Globus pallidus (tissue), 1 donor: ENCODE measurements at regions not wholly inside any gene's neighbourhood (a gene's known extent, or its start where the extent isn't known, plus 50 kb on each side); places are given as distances from the start of the nearest gene placed in this dataset.

Experiments
- DNase-seq: peaks from one replicate; pipeline ENCODE4 v3.0.0-alpha.2; 2015; ENCODE audit warnings: low spot score

- no peak for DNase-seq
Measured at GRCh38 chr22:48478529-48479265, 1349.0 kb downstream of the BRD1 start.

- DNase-seq, result no peak
Measured at GRCh38 chr22:48478124-48478523, 1349.5 kb downstream of the BRD1 start.

DNA sequence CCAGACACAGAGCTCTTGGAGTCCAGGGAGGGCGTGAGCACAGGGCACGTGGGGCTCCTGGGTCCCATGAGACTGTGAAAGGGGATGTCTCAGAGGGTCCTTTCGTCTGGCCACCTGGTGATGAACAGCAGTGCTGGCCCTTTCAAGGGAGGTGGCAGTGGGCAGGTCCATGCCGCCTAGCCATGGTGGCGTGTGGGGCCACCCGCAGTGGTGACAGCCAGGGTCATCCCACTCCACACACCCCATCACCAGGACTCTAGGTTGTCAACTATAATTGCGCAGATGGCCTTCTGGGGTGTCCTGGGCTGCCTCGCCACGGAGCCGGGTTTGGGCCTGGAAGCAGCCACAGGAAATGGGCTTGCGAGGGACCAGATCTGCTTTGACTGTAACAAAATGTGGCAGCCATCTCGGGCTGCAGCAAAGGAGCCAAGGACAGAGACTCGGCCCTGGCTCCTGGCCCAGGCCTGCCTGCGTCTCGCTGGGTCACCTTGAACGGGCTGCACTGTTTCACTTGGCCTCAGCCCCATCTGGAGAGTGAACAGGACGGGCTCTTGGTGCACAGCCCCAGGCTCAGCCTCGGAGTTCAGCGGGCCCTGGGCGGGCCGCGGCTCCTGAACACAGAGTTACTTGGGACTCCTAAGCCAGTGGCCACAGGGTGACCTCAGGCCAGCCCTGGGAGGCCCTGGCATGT is 1350.5 kb downstream of the BRD1 start:
- peak; percentile 54 for DNase-seq

GRCh38 chr22:48476577-48476976 is 1351.1 kb downstream of the BRD1 start:
- DNase-seq, result no peak

DNA sequence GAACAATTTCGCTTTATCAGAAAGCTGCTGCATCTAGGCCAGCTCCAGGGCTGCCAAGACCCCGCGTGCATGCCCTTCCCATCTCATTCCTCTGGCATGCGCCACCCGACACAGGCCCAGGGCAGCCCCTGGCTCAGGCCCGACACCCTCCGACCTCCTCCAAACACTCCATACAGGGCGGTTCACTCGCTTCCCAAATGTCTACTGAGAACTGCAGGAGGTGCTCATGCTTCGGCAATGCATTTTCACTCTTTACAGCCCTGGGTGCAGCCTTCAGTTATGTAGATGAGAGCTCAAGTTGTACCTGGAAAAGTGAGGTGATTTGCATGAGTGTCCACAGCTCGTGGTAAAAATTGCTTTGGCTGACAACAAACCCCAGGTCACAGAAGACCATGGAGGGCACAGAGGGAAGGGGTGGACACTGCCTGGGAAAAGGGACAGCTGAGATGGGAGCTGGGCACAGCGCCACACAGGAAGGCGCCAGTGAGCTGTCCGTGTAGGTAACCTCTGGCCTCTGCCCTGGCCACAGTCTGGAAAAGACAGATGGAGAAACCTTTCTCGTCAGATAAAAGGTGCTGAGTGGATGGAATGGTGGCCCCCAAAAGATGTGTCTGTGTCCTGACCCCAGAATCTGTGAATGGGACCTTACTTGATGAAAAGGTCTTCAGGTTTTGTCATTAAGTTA is 1351.9 kb downstream of the BRD1 start:
- DNase-seq, result no peak

DNA sequence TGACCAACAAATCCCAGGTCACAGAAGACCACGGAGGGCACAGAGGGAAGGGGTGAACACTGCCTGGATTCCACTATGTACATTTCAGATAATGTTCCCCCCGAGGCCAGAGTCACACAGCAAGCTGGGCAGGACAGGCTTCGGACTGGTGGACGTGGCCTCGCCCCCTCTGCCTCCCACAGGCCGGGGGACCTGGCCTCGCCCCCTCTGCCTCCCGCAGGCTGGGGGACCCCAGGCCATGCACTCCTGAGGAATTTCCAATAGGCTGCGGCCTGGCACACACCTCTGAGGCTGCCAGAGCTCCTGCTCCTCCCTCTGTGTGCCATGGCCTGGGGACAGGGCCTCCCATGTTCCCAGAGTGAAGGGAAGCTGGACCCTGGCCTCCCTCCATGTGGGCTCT is 1352.8 kb downstream of the BRD1 start:
- DNase-seq, result no peak

DNA sequence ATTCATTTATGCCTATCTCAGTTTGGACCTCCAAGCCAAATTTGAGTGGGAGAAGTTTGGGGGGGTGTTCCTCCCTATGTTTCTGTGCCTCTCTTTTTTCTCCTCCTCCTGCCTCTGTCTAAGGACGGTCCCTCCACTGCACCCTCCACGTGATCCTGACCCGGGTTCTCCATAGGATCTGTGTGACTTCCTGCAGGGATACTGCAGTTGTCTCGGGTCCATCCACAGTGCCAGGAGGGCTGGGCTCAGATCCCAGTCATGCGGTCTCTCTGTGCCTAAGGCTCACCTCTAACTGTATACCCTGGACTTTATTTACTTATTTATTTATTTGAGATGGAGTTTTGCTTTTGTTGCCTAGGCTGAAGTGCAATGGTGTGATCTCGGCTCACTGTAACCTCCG is 1354.5 kb downstream of the BRD1 start:
- DNase-seq, result no peak

DNA sequence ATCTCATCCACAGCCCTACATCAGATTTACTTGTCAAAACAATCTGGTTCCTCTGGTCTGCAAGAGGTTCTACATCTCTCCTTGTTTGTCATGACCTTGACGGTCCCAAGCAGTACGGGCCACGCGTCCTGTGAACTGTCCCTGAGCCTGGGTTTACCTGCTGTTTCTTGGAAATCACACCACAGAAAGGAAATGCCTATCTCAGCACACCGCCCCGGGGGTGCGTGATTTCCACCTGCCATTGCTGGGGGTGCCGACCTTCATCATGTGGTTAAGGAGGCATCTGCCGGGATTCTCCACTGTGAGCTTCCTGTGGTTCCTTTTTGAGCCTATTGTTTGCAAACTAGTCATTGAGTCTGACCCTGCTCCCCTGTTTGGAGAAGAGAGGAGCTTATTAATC is 1363.4 kb downstream of the BRD1 start:
- DNase-seq, result no peak

DNA sequence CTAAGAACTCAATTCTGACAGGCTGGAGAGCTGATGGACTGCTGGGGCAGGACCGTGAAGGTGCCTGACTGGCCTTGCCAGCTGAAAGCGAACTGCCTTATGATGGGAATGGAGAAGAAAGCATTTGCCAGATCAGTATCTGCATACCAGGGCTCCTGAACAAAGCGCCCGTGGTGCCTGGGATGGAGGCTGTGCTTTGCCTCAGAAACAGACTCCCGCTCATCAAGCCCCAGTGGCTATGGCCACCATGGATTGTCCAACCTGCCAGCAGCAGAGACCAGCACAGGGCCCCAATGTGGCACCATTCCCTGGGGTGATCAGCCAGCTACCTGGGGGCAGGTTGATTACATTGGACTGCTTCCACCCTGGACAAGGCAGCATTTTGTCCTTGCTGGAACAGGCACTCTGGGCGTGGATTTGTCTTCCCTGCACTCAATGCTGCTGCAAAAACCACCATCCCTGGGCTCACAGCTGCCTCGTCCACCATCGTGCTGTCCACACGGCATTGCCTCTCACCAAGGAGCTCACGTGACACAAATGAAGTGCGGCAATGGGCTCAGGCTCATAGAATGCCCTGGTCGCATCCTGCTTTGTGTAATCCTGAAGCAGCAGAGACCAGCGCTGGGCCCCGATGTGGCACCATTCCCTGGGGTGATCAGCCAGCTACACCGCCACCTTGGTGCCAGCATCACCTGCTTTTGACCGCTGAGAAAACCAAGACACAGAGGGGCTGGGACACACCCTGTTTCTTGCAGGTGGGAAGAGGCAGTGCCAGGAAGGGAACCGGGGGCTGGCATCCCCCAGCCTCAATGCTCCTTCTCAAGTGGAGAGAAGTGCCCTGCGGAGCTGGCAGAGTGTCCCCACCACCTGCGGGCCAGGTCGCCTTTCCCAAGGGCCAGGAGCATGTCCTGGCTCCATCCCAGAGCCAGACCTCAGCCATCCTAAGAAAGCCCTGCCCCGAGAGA is 1367.5 kb downstream of the BRD1 start:
- no peak for DNase-seq

- no peak for DNase-seq
Measured at GRCh38 chr22:48459259-48459658, 1368.4 kb downstream of the BRD1 start.

DNA sequence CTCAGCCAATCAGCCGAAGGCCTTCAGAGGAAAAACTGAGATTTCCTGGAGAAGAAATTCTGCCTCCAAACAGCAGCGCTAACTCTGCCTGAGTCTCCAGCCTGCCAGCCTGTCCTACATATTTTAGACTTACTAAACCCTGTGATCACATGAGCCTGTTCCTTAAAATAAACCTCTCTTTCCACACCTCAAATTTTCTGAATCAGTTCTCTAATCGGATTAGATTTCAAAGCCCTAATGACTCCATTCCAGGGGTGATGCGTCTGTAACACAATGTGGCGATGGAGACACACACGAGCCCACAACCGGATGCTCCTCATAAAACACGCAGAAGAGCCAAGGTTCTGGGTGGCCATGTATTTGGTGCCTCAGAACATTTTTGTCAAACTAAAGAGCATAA is 1371.2 kb downstream of the BRD1 start:
- no peak for DNase-seq

GRCh38 chr22:48453751-48454485 is 1373.8 kb downstream of the BRD1 start:
- DNase-seq, result no peak

- no peak for DNase-seq
Measured at GRCh38 chr22:48453171-48453570, 1374.5 kb downstream of the BRD1 start.

DNA sequence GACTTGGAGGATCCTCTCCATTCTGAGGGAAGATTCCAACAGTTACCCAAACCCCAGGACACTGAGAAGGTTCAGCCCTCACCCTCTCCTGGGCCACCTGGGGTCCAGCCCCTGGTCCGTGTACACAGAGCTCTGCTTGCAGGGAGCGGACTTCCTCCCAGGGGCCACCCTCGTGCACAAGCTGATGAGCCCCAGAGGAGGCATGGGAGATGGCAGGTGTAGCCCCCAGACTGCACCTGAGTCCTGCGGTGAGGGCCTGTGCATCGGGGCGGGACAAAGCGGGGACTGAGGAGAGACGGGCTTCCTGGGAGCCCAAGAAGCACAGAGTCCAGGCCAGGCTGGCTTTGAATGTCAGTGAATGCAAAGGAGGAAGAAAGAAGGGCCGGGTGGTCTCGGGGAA is 1374.9 kb downstream of the BRD1 start:
- DNase-seq, result no peak

DNA sequence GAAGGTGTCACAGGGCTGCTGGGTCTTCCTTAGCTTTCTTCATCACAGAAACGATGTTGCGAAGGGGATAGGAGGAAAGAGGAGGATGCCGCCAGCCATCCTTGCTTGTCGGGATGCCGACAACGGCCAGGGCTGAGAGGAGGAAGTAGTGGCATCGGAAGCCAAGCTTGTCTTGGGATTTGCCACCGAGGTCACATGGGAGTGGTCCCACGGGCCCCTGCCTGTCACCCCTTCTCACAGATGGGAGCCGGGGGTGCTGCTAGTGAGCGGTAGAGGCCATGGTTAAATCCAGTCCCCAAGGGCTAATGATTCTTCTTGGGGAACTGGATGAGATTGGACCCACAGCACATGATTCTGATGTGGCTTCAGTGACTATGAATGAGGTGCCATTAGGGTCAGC is 1375.8 kb downstream of the BRD1 start:
- DNase-seq, result no peak

DNA sequence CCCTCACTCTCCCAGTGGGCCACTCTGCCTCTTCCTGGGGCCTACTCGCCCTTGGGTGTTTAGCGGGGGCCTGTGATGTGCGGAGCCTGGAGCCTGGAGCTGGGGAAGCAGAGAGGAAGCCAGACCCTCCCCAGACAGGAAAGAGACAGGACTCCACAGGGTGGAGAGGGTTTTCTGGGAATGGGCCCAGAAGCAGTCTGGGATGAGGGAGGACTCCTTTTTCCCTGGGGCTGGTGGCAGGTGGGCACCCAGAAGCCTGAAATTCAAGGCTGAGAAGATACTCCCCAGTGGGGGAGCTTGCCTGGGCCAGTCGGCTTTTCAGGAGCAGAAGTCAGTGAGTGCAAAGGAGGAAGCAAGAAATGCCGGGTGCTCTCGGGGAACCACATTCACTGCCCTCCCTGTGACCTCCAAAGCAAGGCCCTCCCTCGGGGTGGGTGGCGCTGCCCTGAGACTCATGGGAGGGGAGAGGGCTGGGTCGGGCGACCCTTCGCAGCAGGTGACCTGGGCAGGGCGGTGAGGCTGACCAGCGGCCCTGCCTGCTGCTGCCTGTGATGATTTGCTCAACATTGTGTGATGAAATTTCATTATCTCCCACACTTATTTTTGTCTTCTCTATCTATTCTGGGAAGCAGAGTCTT is 1377.4 kb downstream of the BRD1 start:
- no peak for DNase-seq

GRCh38 chr22:48449466-48450187 is 1378.0 kb downstream of the BRD1 start:
- no peak for DNase-seq

- DNase-seq, result no peak
Measured at GRCh38 chr22:48448821-48449220, 1378.9 kb downstream of the BRD1 start.

- DNase-seq, result no peak
Measured at GRCh38 chr22:48445113-48445827, 1382.4 kb downstream of the BRD1 start.
